Natural killer cell treated with Interleukin-12 subunit alpha and Interleukin-12 subunit beta and Interleukin-15 and Interleukin-18, amount 100 ng/mL, for 72 hours (primary cell): ENCODE measurements at regions not wholly inside any gene's neighbourhood (a gene's known extent, or its start where the extent isn't known, plus 50 kb on each side); places are given as distances from the start of the nearest gene placed in this dataset.

Source experiments
- ATAC-seq, 2 donors: fragments of 150-1000 bp; cut with Tn5 transposase in 1 of 2; sonication (Bioruptor Pico), chemical (Tn5 transposase) in 1 of 2; 2 replicates each; pipeline ENCODE4 v1.10.0; 2021
- DNase-seq: peaks from one replicate; pipeline ENCODE4 v3.0.0; 2022; ENCODE audit warnings: low spot score
- H3K27ac Mint-ChIP-seq, 2 donors: 1 replicate in 1 of 2; 2 replicates in 1 of 2; pipeline ENCODE4 v1.8.0; 2022; ENCODE audit warnings: mixed read lengths in 2 of 2, mild to moderate bottlenecking in 1 of 2, moderate library complexity in 1 of 2
- H3K27me3 Mint-ChIP-seq, 2 donors: 1 replicate in 1 of 2; 2 replicates in 1 of 2; pipeline ENCODE4 v1.8.0; 2022; ENCODE audit warnings: mixed read lengths in 2 of 2
- H3K36me3 Mint-ChIP-seq: one replicate; pipeline ENCODE4 v1.8.0; 2022; ENCODE audit warnings: mixed read lengths
- H3K4me1 Mint-ChIP-seq, 2 donors: 1 replicate in 1 of 2; 2 replicates in 1 of 2; pipeline ENCODE4 v1.8.0; 2022; ENCODE audit warnings: low read depth in 2 of 2, mixed read lengths in 2 of 2, mild to moderate bottlenecking in 1 of 2
- H3K4me3 Mint-ChIP-seq: one replicate; pipeline ENCODE4 v1.8.0; 2022; ENCODE audit warnings: mixed read lengths
- H3K9me3 Mint-ChIP-seq: 2 replicates; pipeline ENCODE4 v1.8.0; 2022; ENCODE audit warnings: mixed read lengths

DNA sequence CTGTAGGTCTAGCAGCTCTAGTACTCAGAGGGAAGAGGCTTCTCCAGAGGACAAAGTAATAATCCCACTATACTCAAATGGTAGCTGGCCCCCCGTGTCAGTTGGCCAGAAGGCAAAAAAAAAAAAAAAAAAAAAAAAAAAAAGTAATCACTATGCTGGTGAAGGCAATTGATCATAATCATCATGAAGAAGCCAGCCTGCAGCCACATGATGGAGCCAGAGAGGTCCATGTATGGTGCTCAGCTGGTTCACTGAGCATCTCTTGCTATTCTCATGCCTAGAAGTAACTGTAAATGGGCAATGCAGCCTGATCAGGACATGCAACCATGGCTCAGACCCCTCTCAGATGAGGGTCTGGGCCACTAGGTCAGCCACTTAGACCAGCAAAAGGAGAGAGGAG lies 378.8 kb downstream of the MED13L start:
- H3K4me1 Mint-ChIP-seq: no peaks in the 10 kb centered on the region
- H3K4me3 Mint-ChIP-seq: no peak overlapping the region
- H3K27me3 Mint-ChIP-seq: peaks cover 26 to 47% of the 10 kb centered on the region in 2 donors
- no peak overlapping the region for H3K27ac Mint-ChIP-seq
- H3K9me3 Mint-ChIP-seq: peaks cover 3% of the 10 kb centered on the region
- H3K36me3 Mint-ChIP-seq: no peaks in the 10 kb centered on the region
- no peak for DNase-seq
- ATAC-seq: no peak

GRCh38 chr12:115897729-115898128 lies 379.8 kb downstream of the MED13L start:
- ATAC-seq: no peak
- no peak overlapping the region for H3K27ac Mint-ChIP-seq
- H3K4me1 Mint-ChIP-seq: no peaks in the 10 kb centered on the region
- H3K36me3 Mint-ChIP-seq: no peaks in the 10 kb centered on the region
- peaks cover 26 to 45% of the 10 kb centered on the region in 2 donors for H3K27me3 Mint-ChIP-seq
- DNase-seq: no peak
- H3K9me3 Mint-ChIP-seq: peaks cover 3% of the 10 kb centered on the region
- H3K4me3 Mint-ChIP-seq: no peak overlapping the region

GRCh38 chr12:115895247-115895646 lies 382.2 kb downstream of the MED13L start:
- no peak for DNase-seq
- H3K9me3 Mint-ChIP-seq: peaks cover 3% of the 10 kb centered on the region
- H3K4me3 Mint-ChIP-seq: no peak overlapping the region
- ATAC-seq: no peak
- no peaks in the 10 kb centered on the region for H3K4me1 Mint-ChIP-seq
- no peak overlapping the region for H3K27ac Mint-ChIP-seq
- no peaks in the 10 kb centered on the region for H3K36me3 Mint-ChIP-seq
- H3K27me3 Mint-ChIP-seq: peaks cover 21 to 33% of the 10 kb centered on the region in 2 donors

- no peak for ATAC-seq
- Mint-ChIP-seq H3K27ac (no peak overlapping the region), H3K27me3 (peaks cover 22 to 29% of the 10 kb centered on the region in 2 donors), H3K36me3 (no peaks in the 10 kb centered on the region), H3K9me3 (peaks cover 3% of the 10 kb centered on the region), H3K4me3 (no peak overlapping the region), H3K4me1 (no peaks in the 10 kb centered on the region)
- no peak for DNase-seq
Observed at GRCh38 chr12:115891556-115892164, 385.8 kb downstream of the MED13L start.

DNA sequence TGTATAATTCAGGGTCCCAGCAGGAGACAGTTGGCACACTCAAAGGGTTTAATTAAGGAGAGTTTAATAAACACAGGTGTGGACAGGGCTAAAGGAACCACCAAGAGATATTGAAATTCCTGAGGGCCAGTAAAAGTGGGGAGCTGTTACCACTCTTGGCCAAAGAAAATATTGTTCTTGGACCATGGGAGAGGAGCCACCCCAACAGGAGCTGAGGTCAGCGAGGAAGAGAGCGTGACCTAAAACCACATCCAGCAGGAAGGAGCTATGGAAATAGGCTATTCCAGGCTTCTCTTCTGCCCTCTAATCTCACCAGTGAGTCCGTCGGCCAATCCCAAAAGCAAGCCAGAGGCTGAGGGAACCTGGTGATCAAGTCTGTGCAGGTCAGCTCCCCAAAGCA lies 390.8 kb downstream of the MED13L start:
- H3K4me1 Mint-ChIP-seq: no peaks in the 10 kb centered on the region
- H3K4me3 Mint-ChIP-seq: no peak overlapping the region
- no peaks in the 10 kb centered on the region for H3K36me3 Mint-ChIP-seq
- no peaks in the 10 kb centered on the region for H3K9me3 Mint-ChIP-seq
- H3K27ac Mint-ChIP-seq: no peak overlapping the region
- DNase-seq (no peak), ATAC-seq (no peak)
- peaks cover 27 to 40% of the 10 kb centered on the region in 2 donors for H3K27me3 Mint-ChIP-seq

DNA sequence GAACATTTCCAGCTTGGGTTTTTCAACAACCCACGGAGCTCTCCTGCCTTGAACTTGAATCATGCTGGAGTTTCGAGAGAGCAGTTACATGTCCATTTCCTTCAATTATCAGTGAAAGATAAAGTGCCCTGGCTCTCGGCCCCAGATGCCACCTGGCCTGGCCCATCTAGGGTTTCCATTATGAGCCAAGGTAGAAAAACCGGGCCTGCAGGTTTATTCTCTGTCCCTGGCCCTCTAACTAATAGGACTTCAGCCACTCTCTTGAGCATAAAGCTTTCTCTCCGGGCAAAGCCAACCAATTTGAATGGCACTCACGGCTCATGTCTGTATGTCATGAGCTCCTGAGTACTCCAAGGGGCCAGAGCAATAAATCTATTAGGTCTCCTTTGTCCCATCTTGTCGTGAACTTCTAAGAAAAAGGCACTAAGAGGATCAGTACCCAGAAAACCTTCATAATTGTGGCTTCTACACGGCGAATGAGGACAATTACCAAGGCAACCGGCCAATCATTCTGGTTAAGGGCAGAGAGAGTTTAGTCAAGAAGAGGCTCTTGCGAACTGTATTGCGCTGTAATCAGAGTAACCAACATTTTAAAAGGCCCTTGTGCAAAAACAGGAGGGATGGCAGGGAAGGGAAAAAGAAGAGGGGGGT lies 392.3 kb downstream of the MED13L start:
- no peak overlapping the region for H3K4me3 Mint-ChIP-seq
- no peak overlapping the region for H3K27ac Mint-ChIP-seq

GRCh38 chr12:115882936-115883335 lies 394.6 kb downstream of the MED13L start:
- no peak overlapping the region for H3K4me3 Mint-ChIP-seq
- peaks cover 26 to 48% of the 10 kb centered on the region in 2 donors for H3K27me3 Mint-ChIP-seq

More for the DNA sequence above, 392.3 kb downstream of the MED13L start:
- H3K27me3 Mint-ChIP-seq: peaks cover 21 to 34% of the 10 kb centered on the region in 2 donors
- ATAC-seq (no peak), DNase-seq (no peak)
- no peaks in the 10 kb centered on the region for H3K36me3 Mint-ChIP-seq
- no peaks in the 10 kb centered on the region for H3K4me1 Mint-ChIP-seq
- no peaks in the 10 kb centered on the region for H3K9me3 Mint-ChIP-seq

DNA sequence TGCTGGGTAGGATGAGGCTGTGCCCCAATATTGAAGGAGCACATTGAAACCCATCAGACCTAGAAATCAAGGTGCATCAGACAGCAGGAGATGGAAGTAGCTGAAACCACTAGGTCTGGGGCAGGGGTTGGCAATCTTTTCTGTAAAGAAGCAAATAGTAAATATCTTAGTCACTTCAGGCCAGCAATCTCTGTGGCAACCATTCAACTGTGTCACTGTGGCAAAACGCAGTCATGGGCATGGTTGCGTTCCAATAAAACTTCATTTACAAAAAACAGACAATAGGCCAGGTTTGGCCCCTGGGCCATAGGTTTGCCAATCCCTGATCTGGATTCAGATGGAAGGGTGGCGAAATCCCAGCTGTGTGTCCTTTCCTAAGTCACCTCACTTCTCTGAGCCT lies 397.3 kb downstream of the MED13L start:
- no peaks in the 10 kb centered on the region for H3K36me3 Mint-ChIP-seq
- peaks cover 18 to 43% of the 10 kb centered on the region in 2 donors for H3K27me3 Mint-ChIP-seq
- H3K9me3 Mint-ChIP-seq: no peaks in the 10 kb centered on the region
- no peak overlapping the region for H3K27ac Mint-ChIP-seq
- DNase-seq (no peak), ATAC-seq (no peak)
- H3K4me1 Mint-ChIP-seq: no peaks in the 10 kb centered on the region
- H3K4me3 Mint-ChIP-seq: no peak overlapping the region

More at GRCh38 chr12:115882936-115883335, 394.6 kb downstream of the MED13L start:
- Mint-ChIP-seq H3K36me3 (no peaks in the 10 kb centered on the region), H3K27ac (no peak overlapping the region), H3K9me3 (no peaks in the 10 kb centered on the region), H3K4me1 (no peaks in the 10 kb centered on the region)
- DNase-seq: no peak
- no peak for ATAC-seq

GRCh38 chr12:115879354-115879753 lies 398.1 kb downstream of the MED13L start:
- peaks cover 23 to 43% of the 10 kb centered on the region in 2 donors for H3K27me3 Mint-ChIP-seq
- DNase-seq: no peak
- no peak overlapping the region for H3K4me3 Mint-ChIP-seq
- no peaks in the 10 kb centered on the region for H3K36me3 Mint-ChIP-seq
- H3K27ac Mint-ChIP-seq: no peak overlapping the region
- ATAC-seq: no peak
- no peaks in the 10 kb centered on the region for H3K9me3 Mint-ChIP-seq
- peaks cover 2 to 4% of the 10 kb centered on the region in 2 donors for H3K4me1 Mint-ChIP-seq

DNA sequence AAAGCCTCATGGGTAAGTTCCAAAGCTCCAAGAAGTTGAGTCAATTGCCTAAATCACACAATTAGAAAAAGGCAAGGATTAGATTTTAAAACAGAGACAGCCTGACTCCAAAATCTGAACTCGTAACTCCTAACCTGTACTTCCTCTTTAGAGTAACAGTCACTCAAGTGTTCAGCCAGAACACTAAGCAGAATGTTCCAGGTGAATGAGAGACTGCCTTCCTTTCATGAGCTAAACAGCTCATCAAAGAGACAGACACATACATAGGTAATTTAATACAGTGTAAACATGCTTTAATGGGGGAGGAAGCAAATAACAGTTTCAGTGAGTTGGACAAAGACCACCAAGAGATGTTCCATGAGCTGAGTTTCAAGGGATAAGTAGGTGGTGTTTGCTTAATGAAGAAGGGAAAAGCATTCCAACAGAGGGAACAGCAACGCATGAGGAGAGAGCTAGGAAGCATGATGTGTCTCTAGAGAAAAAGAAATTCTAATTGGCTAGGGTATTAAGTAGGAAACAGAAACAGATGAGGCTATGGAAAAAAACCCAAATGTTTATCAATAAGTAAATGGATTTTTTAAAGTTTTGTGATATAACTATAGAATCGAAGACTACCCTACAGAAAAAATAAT lies 403.9 kb downstream of the MED13L start:
- Mint-ChIP-seq H3K4me3 (no peak overlapping the region), H3K9me3 (no peaks in the 10 kb centered on the region), H3K27me3 (peaks cover 38 to 57% of the 10 kb centered on the region in 2 donors), H3K4me1 (peaks cover 5 to 13% of the 10 kb centered on the region in 2 donors), H3K27ac (no peak overlapping the region), H3K36me3 (no peaks in the 10 kb centered on the region)
- no peak for DNase-seq
- ATAC-seq: no peak

DNA sequence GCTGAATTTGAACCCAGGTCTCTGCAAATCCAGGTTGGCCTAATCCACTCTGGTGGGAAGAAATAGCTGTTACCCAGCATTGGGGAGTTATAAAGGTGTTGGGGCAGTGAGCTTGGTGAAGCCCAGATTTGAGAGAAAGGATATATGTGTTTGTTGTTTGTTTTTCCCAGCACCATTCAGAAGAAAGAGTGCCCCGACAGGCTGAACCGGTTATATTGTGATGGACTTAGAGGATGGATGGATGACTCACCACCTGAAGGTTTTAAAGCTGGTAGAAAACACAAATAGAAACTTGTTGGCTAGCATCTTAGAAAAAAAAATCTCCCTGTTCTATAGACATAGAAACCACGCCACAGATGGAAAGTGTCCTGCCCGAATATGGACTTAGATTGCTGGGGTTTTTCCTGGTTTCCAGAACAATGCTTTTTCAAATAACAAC lies 404.6 kb downstream of the MED13L start:
- ATAC-seq: no peak
- H3K27me3 Mint-ChIP-seq: peaks cover 41 to 57% of the 10 kb centered on the region in 2 donors
- no peak overlapping the region for H3K4me3 Mint-ChIP-seq
- H3K27ac Mint-ChIP-seq: no peak overlapping the region
- H3K4me1 Mint-ChIP-seq: peaks cover 5 to 13% of the 10 kb centered on the region in 2 donors
- H3K36me3 Mint-ChIP-seq: no peaks in the 10 kb centered on the region
- H3K9me3 Mint-ChIP-seq: no peaks in the 10 kb centered on the region
- DNase-seq: no peak

DNA sequence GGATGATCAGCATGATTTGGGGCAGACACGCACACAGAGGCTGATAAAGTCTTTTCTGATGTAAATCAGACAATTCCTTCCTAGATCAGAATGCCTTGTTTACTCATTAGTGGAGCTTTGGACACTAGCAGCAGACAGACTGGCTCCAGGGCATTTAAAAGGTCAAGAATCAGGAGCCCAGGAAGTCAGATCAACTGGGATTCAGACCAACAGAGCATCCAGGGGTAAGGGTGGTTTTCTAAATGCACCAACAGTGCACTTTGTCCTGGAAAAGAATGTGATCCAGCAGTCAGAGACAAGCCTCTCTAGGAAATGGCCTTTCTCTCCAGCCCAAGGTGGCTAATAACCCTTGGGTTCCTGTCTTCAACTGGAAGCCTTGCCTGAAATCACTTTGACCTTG lies 405.3 kb downstream of the MED13L start:
- H3K27me3 Mint-ChIP-seq: peaks cover 41 to 50% of the 10 kb centered on the region in 2 donors
- DNase-seq: no peak
- ATAC-seq: no peak
- H3K4me1 Mint-ChIP-seq: peaks cover 5 to 13% of the 10 kb centered on the region in 2 donors
- no peak overlapping the region for H3K4me3 Mint-ChIP-seq
- H3K27ac Mint-ChIP-seq: no peak overlapping the region
- no peaks in the 10 kb centered on the region for H3K9me3 Mint-ChIP-seq
- no peaks in the 10 kb centered on the region for H3K36me3 Mint-ChIP-seq

DNA sequence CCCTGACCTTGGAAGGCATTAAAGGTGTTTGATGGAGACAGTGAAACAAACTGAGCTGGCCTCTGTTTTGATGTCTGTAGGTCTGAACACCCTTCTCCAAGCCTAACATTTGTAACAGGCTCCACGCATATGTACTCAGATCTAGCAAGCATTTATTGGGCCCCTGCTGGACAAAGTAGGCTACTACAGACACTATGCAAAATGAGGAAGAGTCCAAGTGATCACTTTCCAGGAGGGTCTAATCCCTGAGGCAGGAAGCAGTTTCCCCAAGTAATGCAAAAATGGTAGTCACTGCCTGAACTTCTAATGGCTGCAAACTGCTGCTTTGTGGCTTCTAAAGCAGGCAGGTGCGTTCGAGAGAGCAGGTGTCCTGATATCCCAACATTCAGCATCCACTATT lies 405.8 kb downstream of the MED13L start:
- DNase-seq: no peak

GRCh38 chr12:115870510-115870909 lies 407.0 kb downstream of the MED13L start:
- Mint-ChIP-seq H3K27me3 (peaks cover 41 to 46% of the 10 kb centered on the region in 2 donors), H3K4me3 (no peak overlapping the region), H3K4me1 (peaks cover 5 to 13% of the 10 kb centered on the region in 2 donors), H3K36me3 (no peaks in the 10 kb centered on the region), H3K9me3 (no peaks in the 10 kb centered on the region), H3K27ac (no peak overlapping the region)
- ATAC-seq: no peak
- no peak for DNase-seq

More for the DNA sequence above, 405.8 kb downstream of the MED13L start:
- H3K9me3 Mint-ChIP-seq: no peaks in the 10 kb centered on the region
- no peak overlapping the region for H3K4me3 Mint-ChIP-seq
- ATAC-seq: no peak
- no peaks in the 10 kb centered on the region for H3K36me3 Mint-ChIP-seq
- H3K27ac Mint-ChIP-seq: no peak overlapping the region
- H3K4me1 Mint-ChIP-seq: peaks cover 5 to 13% of the 10 kb centered on the region in 2 donors
- peaks cover 41 to 46% of the 10 kb centered on the region in 2 donors for H3K27me3 Mint-ChIP-seq
